ENCODE measurements at regions not wholly inside any gene's neighbourhood (a gene's known extent, or its start where the extent isn't known, plus 50 kb on each side); places are given as distances from the start of the nearest gene placed in this dataset.

GRCh38 chr12:107179871-107180270 is 86.5 kb upstream of the CRY1 start:
- TF ChIP-seq CTCF (IDR thresholded peaks at IDR 0.05; ENCODE audit: low read length), result no peak
- TF ChIP-seq EZH2 (IDR thresholded peaks at IDR 0.05; ENCODE audit: borderline replicate concordance, low read length), result no peak

Data from OCI-LY1 (cell line).